ENCODE measurements at regions not wholly inside any gene's neighbourhood (a gene's known extent, or its start where the extent isn't known, plus 50 kb on each side); places are given as distances from the start of the nearest gene placed in this dataset.

DNA sequence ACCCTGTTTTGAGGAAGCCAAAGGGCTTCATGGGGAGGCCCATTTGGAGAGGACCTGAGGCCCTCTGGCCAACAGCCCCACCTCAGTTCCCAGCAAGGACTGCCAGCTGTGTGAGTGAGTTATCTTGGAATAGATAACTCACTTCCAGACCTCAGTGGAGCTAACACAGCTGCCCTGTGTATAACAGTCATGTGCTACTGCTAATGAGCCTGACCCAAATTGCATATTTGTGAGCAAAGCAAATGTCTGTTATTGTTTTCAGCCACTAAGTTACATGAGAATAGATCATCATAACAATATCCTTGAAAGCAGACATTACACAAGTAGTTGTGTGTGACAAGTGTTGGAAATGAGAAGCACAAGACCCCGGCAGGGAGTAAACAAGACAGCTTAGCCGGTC lies 355.8 kb downstream of the MCTP2 start:
- Histone ChIP-seq H3K4me2 (ENCODE audit: low read length) (no peak overlapping the region), H3K9me3 (ENCODE audit: low read length) (no peaks in the 10 kb centered on the region), H3K36me3 (ENCODE audit: insufficient read depth, low read length) (no peaks in the 10 kb centered on the region), H3K9me2 (ENCODE audit: low read depth, low read length) (no peaks in the 10 kb centered on the region), H4K20me1 (ENCODE audit: insufficient read depth, low read length) (no peaks in the 10 kb centered on the region), H3K27me3 (ENCODE audit: insufficient read depth, low read length) (no peaks in the 10 kb centered on the region), H3K79me2 (ENCODE audit: insufficient read depth, low read length) (no peaks in the 10 kb centered on the region), H3K4me1 (ENCODE audit: insufficient read depth, low read length, severe bottlenecking) (no peaks in the 10 kb centered on the region), H2AFZ (ENCODE audit: low read length) (no peak overlapping the region), H3K9ac (ENCODE audit: low read length) (no peak overlapping the region), H3K4me3 (ENCODE audit: low read depth, low read length, poor library complexity, severe bottlenecking) (no peak overlapping the region), H3K27ac (ENCODE audit: low read depth, low read length, poor library complexity, severe bottlenecking) (no peak overlapping the region), H3F3A (ENCODE audit: insufficient read depth, low read length) (no peaks in the 10 kb centered on the region)
- TF ChIP-seq, protein P1, sequence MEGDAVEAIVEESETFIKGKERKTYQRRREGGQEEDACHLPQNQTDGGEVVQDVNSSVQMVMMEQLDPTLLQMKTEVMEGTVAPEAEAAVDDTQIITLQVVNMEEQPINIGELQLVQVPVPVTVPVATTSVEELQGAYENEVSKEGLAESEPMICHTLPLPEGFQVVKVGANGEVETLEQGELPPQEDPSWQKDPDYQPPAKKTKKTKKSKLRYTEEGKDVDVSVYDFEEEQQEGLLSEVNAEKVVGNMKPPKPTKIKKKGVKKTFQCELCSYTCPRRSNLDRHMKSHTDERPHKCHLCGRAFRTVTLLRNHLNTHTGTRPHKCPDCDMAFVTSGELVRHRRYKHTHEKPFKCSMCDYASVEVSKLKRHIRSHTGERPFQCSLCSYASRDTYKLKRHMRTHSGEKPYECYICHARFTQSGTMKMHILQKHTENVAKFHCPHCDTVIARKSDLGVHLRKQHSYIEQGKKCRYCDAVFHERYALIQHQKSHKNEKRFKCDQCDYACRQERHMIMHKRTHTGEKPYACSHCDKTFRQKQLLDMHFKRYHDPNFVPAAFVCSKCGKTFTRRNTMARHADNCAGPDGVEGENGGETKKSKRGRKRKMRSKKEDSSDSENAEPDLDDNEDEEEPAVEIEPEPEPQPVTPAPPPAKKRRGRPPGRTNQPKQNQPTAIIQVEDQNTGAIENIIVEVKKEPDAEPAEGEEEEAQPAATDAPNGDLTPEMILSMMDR (IDR thresholded peaks at IDR 0.05; ENCODE audit: low read length): no peak
- no peak for TF ChIP-seq EZH2 (IDR thresholded peaks at IDR 0.05; ENCODE audit: borderline replicate concordance, low read length)

DNA sequence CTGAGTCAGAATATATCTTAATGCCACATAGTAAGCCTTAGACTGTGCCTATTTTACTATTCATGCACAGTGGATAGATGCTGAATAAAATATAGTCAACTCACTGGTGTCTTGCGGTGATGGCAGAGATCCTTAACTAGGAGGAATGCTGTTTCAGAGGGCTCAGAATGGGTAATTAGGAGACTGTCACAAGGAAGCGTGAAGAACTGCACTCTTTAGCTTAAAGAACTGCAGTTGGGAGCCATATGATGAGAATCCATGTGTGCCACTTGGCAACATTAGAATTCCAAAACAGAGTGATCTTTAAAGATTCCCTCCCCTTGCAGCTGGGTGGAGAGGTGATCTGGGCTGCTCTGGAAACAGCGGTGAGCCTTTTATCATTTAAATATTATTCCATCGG lies 357.6 kb downstream of the MCTP2 start:
- H3F3A ChIP-seq (ENCODE audit: insufficient read depth, low read length): no peaks in the 10 kb centered on the region
- no peaks in the 10 kb centered on the region for H3K79me2 ChIP-seq (ENCODE audit: insufficient read depth, low read length)
- no peaks in the 10 kb centered on the region for H4K20me1 ChIP-seq (ENCODE audit: insufficient read depth, low read length)
- H3K4me1 ChIP-seq (ENCODE audit: insufficient read depth, low read length, severe bottlenecking): no peaks in the 10 kb centered on the region
- no peak for TF ChIP-seq EZH2 (IDR thresholded peaks at IDR 0.05; ENCODE audit: borderline replicate concordance, low read length)
- TF ChIP-seq, protein P1 (IDR thresholded peaks at IDR 0.05; ENCODE audit: low read length): no peak
- no peak overlapping the region for H3K27ac ChIP-seq (ENCODE audit: low read depth, low read length, poor library complexity, severe bottlenecking)
- no peaks in the 10 kb centered on the region for H3K9me3 ChIP-seq (ENCODE audit: low read length)
- H3K9ac ChIP-seq (ENCODE audit: low read length): no peak overlapping the region
- H3K9me2 ChIP-seq (ENCODE audit: low read depth, low read length): no peaks in the 10 kb centered on the region
- no peak overlapping the region for H3K4me3 ChIP-seq (ENCODE audit: low read depth, low read length, poor library complexity, severe bottlenecking)
- no peak overlapping the region for H2AFZ ChIP-seq (ENCODE audit: low read length)
- no peaks in the 10 kb centered on the region for H3K36me3 ChIP-seq (ENCODE audit: insufficient read depth, low read length)
- no peak overlapping the region for H3K4me2 ChIP-seq (ENCODE audit: low read length)
- H3K27me3 ChIP-seq (ENCODE audit: insufficient read depth, low read length): no peaks in the 10 kb centered on the region

DNA sequence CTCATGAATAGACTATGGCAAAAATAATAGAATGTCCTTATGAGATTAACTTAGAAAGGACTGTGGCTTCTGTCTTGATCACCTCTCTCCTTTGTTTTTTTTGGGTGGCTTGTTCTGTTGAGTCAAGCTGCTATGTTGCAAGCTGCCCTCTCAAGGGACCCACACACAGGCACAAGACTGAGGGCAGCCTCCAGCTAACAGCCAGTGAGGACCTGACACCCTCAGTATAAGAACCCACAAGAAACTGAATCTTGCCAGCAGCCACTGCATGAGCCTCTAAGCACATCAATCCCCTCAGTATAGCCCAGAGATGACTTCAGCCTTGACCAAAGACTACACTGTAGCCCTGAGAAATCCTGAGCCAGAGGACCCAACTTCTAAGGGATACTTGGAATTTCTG lies 361.1 kb downstream of the MCTP2 start:
- Histone ChIP-seq H3K27ac (ENCODE audit: low read depth, low read length, poor library complexity, severe bottlenecking) (no peak overlapping the region), H2AFZ (ENCODE audit: low read length) (no peak overlapping the region), H3K9me3 (ENCODE audit: low read length) (no peaks in the 10 kb centered on the region), H3K9ac (ENCODE audit: low read length) (no peak overlapping the region), H3K36me3 (ENCODE audit: insufficient read depth, low read length) (no peaks in the 10 kb centered on the region), H3K27me3 (ENCODE audit: insufficient read depth, low read length) (no peaks in the 10 kb centered on the region), H3K4me2 (ENCODE audit: low read length) (no peak overlapping the region), H3K4me1 (ENCODE audit: insufficient read depth, low read length, severe bottlenecking) (no peaks in the 10 kb centered on the region), H3K79me2 (ENCODE audit: insufficient read depth, low read length) (no peaks in the 10 kb centered on the region), H4K20me1 (ENCODE audit: insufficient read depth, low read length) (no peaks in the 10 kb centered on the region), H3K9me2 (ENCODE audit: low read depth, low read length) (no peaks in the 10 kb centered on the region), H3K4me3 (ENCODE audit: low read depth, low read length, poor library complexity, severe bottlenecking) (no peak overlapping the region), H3F3A (ENCODE audit: insufficient read depth, low read length) (no peaks in the 10 kb centered on the region)
- TF ChIP-seq, protein P1 (IDR thresholded peaks at IDR 0.05; ENCODE audit: low read length): no peak
- no peak for TF ChIP-seq EZH2 (IDR thresholded peaks at IDR 0.05; ENCODE audit: borderline replicate concordance, low read length)
